GM12864 (cell line): ENCODE measurements at regions not wholly inside any gene's neighbourhood (a gene's known extent, or its start where the extent isn't known, plus 50 kb on each side); places are given as distances from the start of the nearest gene placed in this dataset.

Experiments used
- DNase-seq: peaks from one replicate; pipeline ENCODE4 v3.0.0-alpha.2; 2011; ENCODE audit warnings: low read depth
- H3K4me3 ChIP-seq: 2 replicates; pipeline ENCODE4 v1.5.1; 2011; ENCODE audit warnings: mild to moderate bottlenecking, low read depth, low read length, control low read depth
- TF ChIP-seq, protein P1 (sequence below): IDR thresholded peaks from 2 replicates; pipeline ENCODE4 v1.5.1; 2011; ENCODE audit warnings: low read depth, mild to moderate bottlenecking, moderate library complexity, low read length, control low read depth, inconsistent platforms; ENCODE audit errors: missing control alignments

DNA sequence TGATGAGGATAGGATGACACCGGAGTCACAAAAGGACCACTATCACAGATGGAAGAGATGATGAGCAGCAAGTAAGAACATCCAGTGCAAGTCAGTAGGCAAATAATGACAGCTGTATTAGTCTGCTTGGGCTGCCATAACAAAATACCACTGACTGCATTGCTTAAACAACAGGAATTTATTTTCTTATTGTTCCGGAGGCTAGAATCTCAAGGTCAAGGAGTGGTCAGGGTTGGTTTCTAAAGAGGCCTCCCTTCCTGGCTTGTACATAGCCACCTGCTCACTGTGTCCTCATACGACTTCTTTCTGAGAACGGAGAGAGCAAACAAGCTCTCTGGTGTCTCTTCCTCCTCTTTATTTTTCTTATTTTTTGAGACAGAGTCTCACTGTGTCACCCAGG is 380.7 kb downstream of the PLOD2 start:
- no peak for DNase-seq
- H3K4me3 ChIP-seq, result no peak overlapping the region
- TF ChIP-seq, protein P1, sequence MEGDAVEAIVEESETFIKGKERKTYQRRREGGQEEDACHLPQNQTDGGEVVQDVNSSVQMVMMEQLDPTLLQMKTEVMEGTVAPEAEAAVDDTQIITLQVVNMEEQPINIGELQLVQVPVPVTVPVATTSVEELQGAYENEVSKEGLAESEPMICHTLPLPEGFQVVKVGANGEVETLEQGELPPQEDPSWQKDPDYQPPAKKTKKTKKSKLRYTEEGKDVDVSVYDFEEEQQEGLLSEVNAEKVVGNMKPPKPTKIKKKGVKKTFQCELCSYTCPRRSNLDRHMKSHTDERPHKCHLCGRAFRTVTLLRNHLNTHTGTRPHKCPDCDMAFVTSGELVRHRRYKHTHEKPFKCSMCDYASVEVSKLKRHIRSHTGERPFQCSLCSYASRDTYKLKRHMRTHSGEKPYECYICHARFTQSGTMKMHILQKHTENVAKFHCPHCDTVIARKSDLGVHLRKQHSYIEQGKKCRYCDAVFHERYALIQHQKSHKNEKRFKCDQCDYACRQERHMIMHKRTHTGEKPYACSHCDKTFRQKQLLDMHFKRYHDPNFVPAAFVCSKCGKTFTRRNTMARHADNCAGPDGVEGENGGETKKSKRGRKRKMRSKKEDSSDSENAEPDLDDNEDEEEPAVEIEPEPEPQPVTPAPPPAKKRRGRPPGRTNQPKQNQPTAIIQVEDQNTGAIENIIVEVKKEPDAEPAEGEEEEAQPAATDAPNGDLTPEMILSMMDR, result no peak

DNA sequence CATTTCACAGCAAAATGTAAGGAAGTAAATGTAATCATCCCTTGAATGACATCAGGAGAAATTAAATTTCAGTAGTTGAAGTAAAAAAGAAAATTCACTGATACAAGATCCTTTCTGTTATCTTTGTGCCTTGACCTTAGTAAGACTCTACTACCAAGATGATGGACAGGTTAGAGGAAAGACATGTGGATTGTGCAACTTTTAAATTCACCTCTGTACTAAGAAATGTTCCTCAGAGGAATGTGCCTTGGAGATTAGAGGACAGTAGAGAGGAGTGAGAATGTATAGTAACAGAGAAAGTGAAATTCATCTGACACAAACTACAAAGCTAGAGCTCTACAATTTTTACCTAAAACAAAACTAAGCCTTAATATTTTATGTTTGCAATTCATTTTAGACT is 375.3 kb downstream of the PLOD2 start:
- no peak for DNase-seq
- TF ChIP-seq, protein P1, result no peak
- no peak overlapping the region for H3K4me3 ChIP-seq

DNA sequence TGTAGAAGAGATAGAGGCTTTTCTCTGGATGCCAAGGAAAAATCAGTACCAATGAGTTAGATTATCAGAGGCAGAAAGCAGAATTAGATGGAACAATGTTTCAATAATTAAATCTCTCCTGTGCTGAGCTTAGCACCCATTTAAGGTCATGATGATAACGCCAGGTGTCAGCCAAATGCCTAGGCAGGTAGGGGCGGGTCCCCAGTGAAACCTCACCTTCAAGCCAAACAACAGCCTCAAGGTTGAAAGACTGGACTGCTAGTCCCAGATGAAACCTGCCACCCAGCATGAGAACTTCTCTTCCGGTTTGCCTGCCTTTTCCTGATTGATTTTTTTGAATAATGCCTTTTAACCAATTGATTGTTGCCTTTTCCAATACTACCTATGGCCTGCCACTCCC is 363.0 kb downstream of the PLOD2 start:
- TF ChIP-seq, protein P1, result no peak

DNA sequence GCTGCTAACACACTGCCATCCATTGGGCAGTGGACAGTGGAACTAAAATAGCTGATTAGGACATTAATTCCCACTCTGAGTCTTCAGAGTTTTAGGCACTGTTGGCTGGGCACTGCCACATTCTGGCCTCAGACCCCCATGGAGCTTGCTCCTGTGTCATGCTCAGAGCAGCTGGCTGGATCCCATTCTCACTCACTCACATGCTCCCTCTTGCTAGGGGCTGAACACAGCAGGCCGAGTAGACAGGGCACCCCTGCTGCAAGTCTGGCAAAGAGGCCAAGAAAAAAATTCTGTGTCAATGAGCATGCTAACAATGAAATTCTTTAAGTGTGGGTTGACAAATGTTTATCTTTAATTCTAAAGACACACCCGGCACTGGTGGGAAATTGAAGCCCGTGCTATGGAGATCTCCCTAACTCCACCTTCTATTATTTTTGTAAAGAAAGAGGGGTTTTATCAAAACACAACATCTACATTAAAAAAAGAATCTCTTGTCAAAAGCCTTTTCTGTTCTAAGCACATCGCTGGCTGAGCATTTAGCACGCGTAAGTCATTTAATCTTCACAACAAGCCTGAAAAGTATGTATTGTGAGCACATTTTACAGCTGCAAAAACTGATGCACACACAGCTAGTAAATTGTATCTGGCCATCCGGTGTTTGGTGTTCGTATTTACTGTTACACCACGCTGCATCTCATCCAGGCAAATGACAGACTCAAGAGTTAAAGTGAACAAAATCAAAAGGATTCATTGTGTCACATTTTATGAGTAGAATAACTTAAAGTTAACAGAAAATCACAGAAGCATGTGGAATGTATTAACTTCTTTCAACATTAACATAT is 362.1 kb downstream of the PLOD2 start:
- TF ChIP-seq, protein P1, result no peak
- no peak for DNase-seq
- H3K4me3 ChIP-seq, result no peak overlapping the region

More for the DNA sequence above, 363.0 kb downstream of the PLOD2 start:
- no peak overlapping the region for H3K4me3 ChIP-seq
- DNase-seq, result no peak

DNA sequence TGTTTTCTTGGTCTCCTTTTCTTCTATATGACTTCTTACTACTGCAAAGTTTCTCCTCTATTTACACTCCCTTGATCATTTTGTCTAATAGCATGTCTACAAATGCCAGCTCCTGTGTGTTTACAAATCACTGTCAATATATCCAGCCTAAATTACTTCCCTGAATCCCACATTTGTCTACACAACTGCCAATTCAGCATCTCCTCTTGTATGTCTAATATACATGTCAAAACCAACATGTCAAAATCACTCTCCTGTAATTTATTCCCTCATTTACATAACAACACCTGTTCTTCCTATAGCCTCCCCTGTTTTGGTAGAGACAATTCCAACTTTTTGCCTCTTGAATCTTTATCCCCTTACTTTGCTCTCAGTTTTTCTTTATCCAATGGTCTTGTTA is 359.3 kb downstream of the PLOD2 start:
- H3K4me3 ChIP-seq, result no peak overlapping the region
- TF ChIP-seq, protein P1, result no peak
- DNase-seq, result no peak

DNA sequence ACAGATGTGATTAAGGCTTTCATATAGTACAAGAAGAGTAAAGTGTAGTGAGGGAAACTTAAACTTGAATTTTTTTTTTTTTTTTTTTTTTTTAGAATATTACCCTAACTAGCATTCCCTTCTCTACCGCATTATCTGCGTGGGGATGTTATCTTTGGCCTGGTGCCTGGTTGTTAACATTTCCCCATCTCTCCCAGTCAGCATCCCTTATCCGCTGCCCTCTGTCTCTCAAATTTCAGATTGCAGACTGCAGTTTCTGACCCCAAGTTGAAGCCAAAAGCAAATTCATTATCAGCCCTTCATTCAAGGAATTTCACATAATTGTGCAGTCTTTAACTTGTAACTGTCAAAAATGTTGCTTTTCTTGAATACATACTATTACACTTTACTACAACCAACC is 353.0 kb downstream of the PLOD2 start:
- no peak for DNase-seq
- TF ChIP-seq, protein P1, result peak; percentile 6

DNA sequence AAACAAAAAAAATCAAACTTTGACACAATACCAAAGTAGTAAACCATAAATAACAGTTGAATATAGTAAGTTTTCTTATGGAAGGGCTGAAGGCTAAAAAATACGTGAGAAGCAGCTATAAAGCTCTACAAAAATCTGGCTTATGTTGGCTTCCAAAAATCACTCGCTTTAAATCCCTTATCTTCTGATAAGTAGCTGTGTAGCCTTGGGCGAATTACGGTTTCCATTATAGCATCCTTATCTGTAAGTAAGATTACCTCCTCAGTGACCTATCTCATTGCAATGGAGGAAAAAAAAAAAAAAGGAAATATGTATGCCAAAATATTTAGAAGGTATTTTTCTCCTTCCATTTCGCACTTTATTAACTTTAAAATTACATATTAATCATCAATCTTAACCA is 348.6 kb downstream of the PLOD2 start:
- H3K4me3 ChIP-seq, result no peak overlapping the region
- DNase-seq, result no peak
- TF ChIP-seq, protein P1, result no peak

More for the DNA sequence above, 353.0 kb downstream of the PLOD2 start:
- no peak overlapping the region for H3K4me3 ChIP-seq
